C4-2B (cell line): ENCODE measurements at regions not wholly inside any gene's neighbourhood (a gene's known extent, or its start where the extent isn't known, plus 50 kb on each side); places are given as distances from the start of the nearest gene placed in this dataset.

Experiments
- H3K27ac ChIP-seq: fragments of 450-650 bp; 2 replicates; pipeline ENCODE4 v1.5.1; 2017
- ZFX ChIP-seq: fragments of 450-650 bp; IDR thresholded peaks from 2 replicates; pipeline ENCODE4 v1.6.1; 2017
- TF ChIP-seq, protein P1 (sequence below): fragments of 450-650 bp; conservative IDR thresholded peaks from 2 replicates; pipeline ENCODE4 v1.5.1; 2017; ENCODE audit warnings: mild to moderate bottlenecking

DNA sequence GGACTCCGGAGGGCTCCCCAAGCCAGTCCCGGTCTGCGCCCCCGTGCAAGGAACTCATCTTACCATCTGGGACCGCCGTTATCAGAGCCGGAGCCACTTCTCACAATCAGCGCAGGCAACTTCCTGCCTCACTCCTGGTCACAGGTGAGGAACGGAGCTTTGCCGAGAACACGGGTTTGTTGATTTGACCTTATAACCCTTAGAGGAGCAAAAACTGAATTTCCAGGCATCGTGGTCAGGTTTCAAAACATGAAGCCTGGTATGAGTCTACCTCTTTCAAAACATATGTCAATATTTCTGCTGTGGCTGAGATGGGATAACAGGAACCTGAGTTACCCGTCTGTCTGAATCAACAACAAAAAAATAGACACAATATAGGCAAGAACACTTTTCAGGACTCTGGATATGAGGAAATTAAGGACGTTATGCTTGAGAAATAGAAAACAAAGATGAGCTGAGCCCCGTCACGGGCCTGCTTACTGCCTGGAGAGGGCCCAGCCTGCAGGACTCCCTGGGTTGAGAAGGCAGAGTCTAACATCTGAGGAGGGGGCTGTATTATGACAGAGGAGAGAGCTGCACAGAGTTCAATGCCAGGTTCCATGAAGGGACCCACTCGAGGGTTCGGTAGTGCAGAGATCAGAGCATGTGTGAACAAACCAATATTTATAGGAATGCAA, 148.7 kb downstream of the NDUFA10 start:
- H3K27ac ChIP-seq: no peak overlapping the region
- TF ChIP-seq, protein P1, sequence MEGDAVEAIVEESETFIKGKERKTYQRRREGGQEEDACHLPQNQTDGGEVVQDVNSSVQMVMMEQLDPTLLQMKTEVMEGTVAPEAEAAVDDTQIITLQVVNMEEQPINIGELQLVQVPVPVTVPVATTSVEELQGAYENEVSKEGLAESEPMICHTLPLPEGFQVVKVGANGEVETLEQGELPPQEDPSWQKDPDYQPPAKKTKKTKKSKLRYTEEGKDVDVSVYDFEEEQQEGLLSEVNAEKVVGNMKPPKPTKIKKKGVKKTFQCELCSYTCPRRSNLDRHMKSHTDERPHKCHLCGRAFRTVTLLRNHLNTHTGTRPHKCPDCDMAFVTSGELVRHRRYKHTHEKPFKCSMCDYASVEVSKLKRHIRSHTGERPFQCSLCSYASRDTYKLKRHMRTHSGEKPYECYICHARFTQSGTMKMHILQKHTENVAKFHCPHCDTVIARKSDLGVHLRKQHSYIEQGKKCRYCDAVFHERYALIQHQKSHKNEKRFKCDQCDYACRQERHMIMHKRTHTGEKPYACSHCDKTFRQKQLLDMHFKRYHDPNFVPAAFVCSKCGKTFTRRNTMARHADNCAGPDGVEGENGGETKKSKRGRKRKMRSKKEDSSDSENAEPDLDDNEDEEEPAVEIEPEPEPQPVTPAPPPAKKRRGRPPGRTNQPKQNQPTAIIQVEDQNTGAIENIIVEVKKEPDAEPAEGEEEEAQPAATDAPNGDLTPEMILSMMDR: no peak
- TF ChIP-seq ZFX: no peak

DNA sequence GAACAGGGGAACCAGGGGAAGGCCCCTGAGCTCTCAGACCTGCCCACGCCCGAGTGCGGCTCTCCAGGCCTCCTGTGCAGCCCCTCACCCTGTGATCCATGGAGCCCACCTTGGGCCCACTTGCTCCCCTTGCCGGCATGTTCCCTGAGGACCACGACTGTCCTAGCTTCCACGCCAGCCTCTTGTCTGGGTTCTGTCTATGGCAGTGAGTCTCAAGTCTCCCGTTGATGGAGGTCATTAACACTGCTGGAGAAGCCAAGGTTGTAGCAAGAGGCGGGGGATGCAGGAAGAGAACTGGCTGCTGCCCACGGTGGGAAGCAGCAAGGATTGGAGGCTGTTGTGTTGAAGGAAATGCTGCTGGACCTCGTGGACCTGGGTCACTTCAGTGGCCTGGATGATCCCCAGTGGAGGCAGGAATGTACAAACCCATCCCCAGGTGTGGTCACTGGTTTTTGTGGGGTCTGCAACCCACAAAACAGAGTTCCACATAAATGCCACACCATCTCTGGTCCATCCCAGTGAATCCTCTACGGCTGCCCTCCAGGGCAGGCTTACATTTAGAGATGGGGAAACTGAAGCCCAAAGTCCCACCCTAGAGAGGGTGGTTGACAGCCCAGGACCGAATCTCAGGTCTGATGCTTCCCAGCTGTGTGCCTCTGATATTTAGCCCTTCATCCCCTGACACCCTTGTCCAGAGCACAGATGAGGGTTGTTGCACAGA, 150.3 kb downstream of the NDUFA10 start:
- no peak overlapping the region for H3K27ac ChIP-seq
- TF ChIP-seq ZFX: no peak
- TF ChIP-seq, protein P1: no peak

DNA sequence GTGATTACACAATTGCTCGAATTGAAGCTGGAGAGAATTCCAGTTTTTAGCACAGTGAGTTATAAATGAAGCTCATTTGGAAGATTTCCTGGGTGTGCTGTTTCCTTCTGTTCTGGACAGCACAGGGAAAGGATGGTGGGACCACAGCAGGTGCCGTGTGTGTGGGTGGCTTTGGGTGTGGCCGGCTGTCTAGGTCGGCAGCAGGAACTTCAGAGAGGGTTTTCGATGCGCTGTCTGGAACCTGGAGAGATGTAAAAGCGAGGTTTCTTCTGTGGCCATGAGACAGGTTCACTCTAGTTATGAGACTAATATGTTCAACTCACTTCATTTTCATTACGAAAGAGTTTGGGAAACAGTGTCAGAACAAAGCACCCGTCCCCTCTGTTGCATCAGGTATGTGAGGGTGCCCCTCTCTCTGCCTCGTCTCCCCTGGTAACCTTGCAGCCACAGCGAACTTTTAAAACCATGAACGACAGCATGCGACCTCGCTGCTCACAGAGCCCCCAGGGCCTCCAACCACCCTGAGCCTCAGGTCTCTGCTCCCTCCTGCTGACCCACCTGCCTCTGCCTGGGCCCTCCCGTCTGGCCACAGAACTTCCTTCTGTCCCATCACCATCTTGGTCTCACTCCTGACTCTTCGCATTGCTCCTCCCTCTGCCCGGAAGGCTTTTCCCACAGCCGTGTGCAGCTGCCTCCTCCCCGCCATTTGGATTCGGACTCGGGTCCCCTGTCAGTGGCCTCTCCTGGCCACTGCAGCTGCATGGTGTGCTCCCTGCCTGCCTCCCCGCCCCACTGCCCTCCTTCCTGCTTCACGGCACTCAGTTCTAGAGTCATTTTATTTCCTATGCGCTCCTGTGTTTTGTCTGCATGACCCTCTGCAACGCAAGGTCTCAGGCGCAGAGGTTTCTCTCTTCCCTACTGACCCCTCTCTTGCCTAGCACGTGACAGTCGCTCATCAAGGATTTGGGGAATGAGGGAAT, 151.2 kb downstream of the NDUFA10 start:
- no peak overlapping the region for H3K27ac ChIP-seq
- TF ChIP-seq, protein P1: no peak
- no peak for TF ChIP-seq ZFX

DNA sequence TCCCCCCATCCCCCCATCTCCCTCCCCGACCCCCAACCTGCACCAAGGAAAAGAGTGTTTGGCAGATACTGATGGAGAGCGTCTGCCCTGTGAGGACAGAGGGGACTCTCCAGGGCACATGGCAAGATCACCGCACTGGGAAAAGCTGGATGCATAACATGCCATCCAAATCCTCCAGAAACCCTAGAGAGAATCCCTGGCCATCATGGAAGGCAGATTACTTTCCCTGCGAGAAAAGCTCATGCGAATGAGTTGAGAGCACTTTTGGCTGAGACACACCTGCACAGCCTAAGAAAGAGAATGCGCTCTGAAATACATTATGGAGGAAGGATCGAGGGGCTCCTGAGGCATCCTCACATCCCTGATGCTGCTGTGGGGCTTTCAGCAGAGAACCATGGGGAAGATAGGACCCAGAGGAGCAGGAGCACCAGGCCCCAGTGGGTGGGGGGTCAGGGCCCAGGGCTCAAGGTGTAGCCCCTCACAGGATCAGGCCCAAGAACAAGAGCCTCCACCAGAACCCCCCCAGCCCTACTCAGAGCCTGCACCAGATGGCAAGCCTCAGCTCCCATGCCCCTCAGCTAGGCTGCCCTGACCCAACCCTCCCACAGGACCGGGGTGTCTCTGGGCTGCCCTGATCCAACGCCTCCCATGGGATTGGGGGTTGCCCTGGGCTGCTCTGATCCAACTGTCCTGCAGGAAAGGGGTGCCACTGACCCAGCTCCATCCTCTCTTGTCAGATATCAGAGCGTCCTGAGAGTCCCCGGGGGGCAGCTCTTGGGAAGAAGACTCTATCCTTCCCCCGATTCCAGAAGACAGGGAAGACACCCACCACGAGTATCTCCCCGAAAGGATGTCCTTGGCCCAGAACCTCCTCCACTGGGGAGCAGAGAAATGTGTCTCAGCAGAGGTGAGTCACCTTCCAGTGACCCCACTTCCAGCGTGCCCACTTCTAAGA, 153.4 kb downstream of the NDUFA10 start:
- TF ChIP-seq ZFX: no peak
- TF ChIP-seq, protein P1: no peak
- no peak overlapping the region for H3K27ac ChIP-seq

DNA sequence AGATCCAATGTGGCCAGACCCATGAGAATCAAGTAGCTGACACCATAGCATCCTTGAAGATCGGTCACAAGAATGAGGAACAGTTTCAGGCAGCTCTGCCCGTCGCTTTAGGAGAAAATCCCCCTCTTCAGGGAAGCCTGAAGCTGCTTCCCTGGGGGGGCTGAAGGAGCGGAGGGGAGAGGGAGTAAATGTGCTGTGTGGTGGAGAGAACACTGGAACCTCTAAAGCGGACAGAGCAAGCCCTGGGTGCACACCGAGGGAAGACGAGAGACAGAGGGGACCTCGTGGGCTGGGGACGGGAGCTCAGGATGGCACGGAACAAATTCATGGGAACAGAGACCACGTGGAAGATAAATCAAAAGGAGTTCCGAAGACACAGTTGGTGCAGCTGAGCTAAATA, 154.3 kb downstream of the NDUFA10 start:
- H3K27ac ChIP-seq: no peak overlapping the region
- TF ChIP-seq ZFX: no peak
- TF ChIP-seq, protein P1: no peak

GRCh38 chr2:239870276-239870675, 154.9 kb downstream of the NDUFA10 start:
- TF ChIP-seq ZFX: no peak
- TF ChIP-seq, protein P1: no peak
- H3K27ac ChIP-seq: no peak overlapping the region
